Caco-2 (cell line): ENCODE measurements at regions not wholly inside any gene's neighbourhood (a gene's known extent, or its start where the extent isn't known, plus 50 kb on each side); places are given as distances from the start of the nearest gene placed in this dataset.
"Not testable (repeated sequence)": the region's sequence is repeated elsewhere in the genome, so short reads cannot be mapped to it uniquely, and the experiment has no call there.

Experiments
- BruUV-seq: library from RNA; stranded (reverse); fragments of 400-500 nt; replicated peaks from 2 replicates; lab custom pipeline; 2021; lab: Mats Ljungman, UMichigan
- CTCF ChIA-PET: fragments of 300-600 bp; sonication (Branson Sonifier 250); formaldehyde crosslinking; loops from one replicate; lab custom pipeline; 2022; ENCODE audit warnings: antibody characterized with exemption; lab: Charles Lee
- POLR2A ChIA-PET: fragments of 300-600 bp; sonication (Branson Sonifier 250); formaldehyde crosslinking; loops from one replicate; lab custom pipeline; 2022; ENCODE audit warnings: antibody characterized with exemption; lab: Charles Lee
- DNase-seq, 2 experiments: peaks; one replicate each; pipeline versions ENCODE4 v3.0.0 to v3.0.0-alpha.2; 2020 to 2022
- H3K27me3 ChIP-seq: replicated peaks from 2 replicates; pipeline ENCODE4 v1.6.0; 2011; ENCODE audit warnings: low read length; ENCODE audit not compliant: control insufficient read depth, insufficient read depth
- H3K36me3 ChIP-seq: 2 replicates; pipeline ENCODE4 v1.5.1; 2011; ENCODE audit warnings: low read length; ENCODE audit not compliant: control insufficient read depth, insufficient read depth
- H3K4me1 ChIP-seq: fragments of 250-450 bp; sonication (Bioruptor Pico); 2 replicates; pipeline ENCODE4 v1.5.1; 2020; ENCODE audit warnings: mild to moderate bottlenecking
- H3K4me3 ChIP-seq: 2 replicates; pipeline ENCODE4 v1.5.1; 2011; ENCODE audit warnings: low read depth, mild to moderate bottlenecking, control low read depth, low read length
- H3K9me3 ChIP-seq: fragments of 250-450 bp; sonication (Bioruptor Pico); 2 replicates; pipeline ENCODE4 v1.5.1; 2020; ENCODE audit warnings: mild to moderate bottlenecking, moderate library complexity
- H3K27ac Mint-ChIP-seq: one replicate; pipeline ENCODE4 v1.8.0; 2022; ENCODE audit warnings: mixed read lengths; ENCODE audit not compliant: unreplicated experiment
- H3K27me3 Mint-ChIP-seq: one replicate; pipeline ENCODE4 v1.8.0; 2022; ENCODE audit warnings: mixed read lengths; ENCODE audit not compliant: insufficient read depth, unreplicated experiment
- H3K36me3 Mint-ChIP-seq: one replicate; pipeline ENCODE4 v1.8.0; 2022; ENCODE audit warnings: mild to moderate bottlenecking, mixed read lengths; ENCODE audit not compliant: insufficient read depth, unreplicated experiment
- H3K4me1 Mint-ChIP-seq: one replicate; pipeline ENCODE4 v1.8.0; 2022; ENCODE audit warnings: low read depth, mixed read lengths; ENCODE audit not compliant: unreplicated experiment
- H3K4me3 Mint-ChIP-seq: one replicate; pipeline ENCODE4 v1.8.0; 2022; ENCODE audit warnings: mild to moderate bottlenecking, moderate library complexity, mixed read lengths; ENCODE audit not compliant: unreplicated experiment
- H3K9me3 Mint-ChIP-seq: one replicate; pipeline ENCODE4 v1.8.0; 2022; ENCODE audit warnings: mixed read lengths; ENCODE audit not compliant: unreplicated experiment
- CTCF ChIP-seq, 2 experiments: fragments of 200-600 bp in 1 of 2; IDR thresholded peaks; 1 replicate in 1 of 2; 2 replicates in 1 of 2; pipeline versions ENCODE4 v1.5.1 to v1.8.0; 2011 to 2022; ENCODE audit warnings: antibody characterized with exemption in 1 of 2, control low read depth in 1 of 2, inconsistent platforms in 1 of 2, low read depth in 1 of 2, low read length in 1 of 2, mild to moderate bottlenecking in 1 of 2, moderate library complexity in 1 of 2; ENCODE audit not compliant: insufficient read depth in 1 of 2, severe bottlenecking in 1 of 2, unreplicated experiment in 1 of 2
- intact Hi-C: fragments of 100-400 bp; cut with micrococcal nuclease; formaldehyde crosslinking; loops from one replicate; pipeline ENCODE4 v1.10.0; 2022; ENCODE audit not compliant: unreplicated experiment

- Histone ChIP-seq H3K4me3 (no peak overlapping the region), H3K36me3 (no peaks in the 10 kb centered on the region), H3K9me3 (no peaks in the 10 kb centered on the region), H3K4me1 (no peaks in the 10 kb centered on the region), H3K27me3 (no peaks in the 10 kb centered on the region)
- POLR2A ChIA-PET = no interaction called here
- BruUV-seq = no TSS peak
- Mint-ChIP-seq H3K4me1 (no peaks in the 10 kb centered on the region), H3K27ac (no peak overlapping the region), H3K27me3 (peaks cover 17% of the 10 kb centered on the region), H3K4me3 (no peak overlapping the region), H3K9me3 (no peaks in the 10 kb centered on the region), H3K36me3 (no peaks in the 10 kb centered on the region)
- CTCF ChIA-PET = no interaction called here
- TF ChIP-seq CTCF (IDR thresholded peaks at IDR 0.05; ENCODE audit: insufficient read depth in 1 of 2, low read depth in 1 of 2, low read length in 1 of 2, severe bottlenecking in 1 of 2, unreplicated experiment in 1 of 2) = no peak
- intact Hi-C loops = no loop called here
- no peak for DNase-seq
Measured at GRCh38 chr2:173719471-173719870, 245.7 kb downstream of the SP3 start.

- no peaks in the 10 kb centered on the region for H3K36me3 ChIP-seq
- no peak for TF ChIP-seq CTCF (IDR thresholded peaks at IDR 0.05; ENCODE audit: insufficient read depth in 1 of 2, low read depth in 1 of 2, low read length in 1 of 2, severe bottlenecking in 1 of 2, unreplicated experiment in 1 of 2)
- no peaks in the 10 kb centered on the region for H3K9me3 ChIP-seq
- CTCF ChIA-PET = no interaction called here
- H3K4me1 Mint-ChIP-seq = no peaks in the 10 kb centered on the region
- intact Hi-C loops = no loop called here
- H3K4me3 ChIP-seq = no peak overlapping the region
- H3K36me3 Mint-ChIP-seq = no peaks in the 10 kb centered on the region
- no peak for DNase-seq
- H3K27me3 Mint-ChIP-seq = peaks cover 17% of the 10 kb centered on the region
- POLR2A ChIA-PET = no interaction called here
- H3K9me3 Mint-ChIP-seq = no peaks in the 10 kb centered on the region
- H3K4me1 ChIP-seq = no peaks in the 10 kb centered on the region
- no peak overlapping the region for H3K4me3 Mint-ChIP-seq
- BruUV-seq = no TSS peak
- no peaks in the 10 kb centered on the region for H3K27me3 ChIP-seq
- no peak overlapping the region for H3K27ac Mint-ChIP-seq
Measured at GRCh38 chr2:173720306-173720705, 244.9 kb downstream of the SP3 start.

DNA sequence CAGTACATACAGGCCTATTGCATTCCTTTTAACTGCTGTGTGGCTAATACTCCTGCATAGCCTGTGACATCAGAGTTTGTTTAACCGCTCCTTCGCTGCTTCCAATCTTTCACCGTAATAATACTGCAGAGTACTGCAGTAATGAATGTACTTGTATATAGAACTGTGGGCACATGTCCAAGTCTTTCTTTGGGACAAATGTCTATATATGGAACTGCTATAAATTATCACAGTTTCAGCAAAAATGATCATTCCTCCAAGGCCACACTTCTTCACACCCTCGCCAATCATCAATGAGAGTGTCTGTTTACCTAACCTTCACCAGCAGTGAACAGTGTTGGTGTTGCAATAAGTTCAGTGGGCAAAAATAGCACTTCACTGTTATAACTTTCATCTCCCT is 230.4 kb downstream of the SP3 start:
- H3K36me3 ChIP-seq = no peaks in the 10 kb centered on the region
- H3K27me3 ChIP-seq = no peaks in the 10 kb centered on the region
- no peak for DNase-seq
- H3K4me1 Mint-ChIP-seq = no peaks in the 10 kb centered on the region
- BruUV-seq = no TSS peak
- H3K9me3 ChIP-seq = no peaks in the 10 kb centered on the region
- intact Hi-C loops = no loop called here
- H3K9me3 Mint-ChIP-seq = peaks cover 15% of the 10 kb centered on the region
- peaks cover 7% of the 10 kb centered on the region for H3K27me3 Mint-ChIP-seq
- H3K4me3 ChIP-seq = no peak overlapping the region
- no peak overlapping the region for H3K27ac Mint-ChIP-seq
- no peak overlapping the region for H3K4me3 Mint-ChIP-seq
- TF ChIP-seq CTCF (IDR thresholded peaks at IDR 0.05; ENCODE audit: insufficient read depth in 1 of 2, low read depth in 1 of 2, low read length in 1 of 2, severe bottlenecking in 1 of 2, unreplicated experiment in 1 of 2) = no peak
- ChIA-PET POLR2A (no interaction called here), CTCF (no interaction called here)
- H3K4me1 ChIP-seq = no peaks in the 10 kb centered on the region
- H3K36me3 Mint-ChIP-seq = no peaks in the 10 kb centered on the region

GRCh38 chr2:173737954-173738575 is 227.1 kb downstream of the SP3 start:
- H3K4me1 ChIP-seq, BruUV-seq, POLR2A ChIA-PET, H3K27me3 ChIP-seq, CTCF ChIA-PET, DNase-seq, H3K9me3 ChIP-seq, H3K27me3 Mint-ChIP-seq, H3K4me1 Mint-ChIP-seq, H3K4me3 Mint-ChIP-seq, H3K36me3 Mint-ChIP-seq, H3K36me3 ChIP-seq, H3K4me3 ChIP-seq, H3K27ac Mint-ChIP-seq, intact Hi-C loops: not testable (repeated sequence)
- peaks cover 15% of the 10 kb centered on the region for H3K9me3 Mint-ChIP-seq
